ENCODE measurements at regions not wholly inside any gene's neighbourhood (a gene's known extent, or its start where the extent isn't known, plus 50 kb on each side); places are given as distances from the start of the nearest gene placed in this dataset.

- H3K4me1 Mint-ChIP-seq (ENCODE audit: low read depth) = no peaks in the 10 kb centered on the region
- H3K27me3 Mint-ChIP-seq = peaks cover 40% of the 10 kb centered on the region
- H3K4me3 Mint-ChIP-seq = no peak overlapping the region
- intact Hi-C loops (cut with micrococcal nuclease) = no loop called here
- H3K36me3 Mint-ChIP-seq (ENCODE audit: low read depth) = no peaks in the 10 kb centered on the region
- H3K27ac Mint-ChIP-seq = no peak overlapping the region
- peaks cover 14% of the 10 kb centered on the region for H3K9me3 Mint-ChIP-seq
Measured at GRCh38 chr10:75288140-75288711, 52.5 kb upstream of the COMTD1 start.

DNA sequence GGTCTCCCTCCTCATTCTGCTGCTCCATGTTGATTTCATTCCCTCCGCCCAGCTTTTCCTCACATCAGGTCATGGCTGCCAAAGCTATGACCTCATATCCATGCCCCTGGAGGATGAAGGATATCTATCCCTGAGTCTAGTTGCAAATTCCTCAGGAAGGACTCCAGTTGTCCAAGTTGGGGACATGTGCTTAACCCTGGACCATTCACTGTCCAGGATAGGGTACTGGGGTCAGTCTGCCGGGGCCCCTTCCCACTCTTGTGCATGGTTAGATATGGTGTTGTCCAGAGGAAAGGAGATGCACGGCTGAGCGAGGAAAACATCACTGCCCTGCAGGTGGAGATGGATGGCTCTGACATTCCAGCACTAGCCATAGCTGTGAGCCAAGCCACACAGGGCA, 51.9 kb upstream of the COMTD1 start:
- Mint-ChIP-seq H3K27ac (no peak overlapping the region), H3K36me3 (ENCODE audit: low read depth) (no peaks in the 10 kb centered on the region), H3K27me3 (peaks cover 40% of the 10 kb centered on the region), H3K4me3 (no peak overlapping the region), H3K9me3 (peaks cover 14% of the 10 kb centered on the region), H3K4me1 (ENCODE audit: low read depth) (no peaks in the 10 kb centered on the region)
- intact Hi-C loops (cut with micrococcal nuclease) = no loop called here

GRCh38 chr10:75286901-75287300, 51.1 kb upstream of the COMTD1 start:
- H3K4me1 Mint-ChIP-seq (ENCODE audit: low read depth) = no peaks in the 10 kb centered on the region
- H3K36me3 Mint-ChIP-seq (ENCODE audit: low read depth) = no peaks in the 10 kb centered on the region
- H3K4me3 Mint-ChIP-seq = no peak overlapping the region
- peaks cover 14% of the 10 kb centered on the region for H3K9me3 Mint-ChIP-seq
- peaks cover 46% of the 10 kb centered on the region for H3K27me3 Mint-ChIP-seq
- no peak overlapping the region for H3K27ac Mint-ChIP-seq
- intact Hi-C loops (cut with micrococcal nuclease) = no loop called here

Data from dendritic cell treated with granulocyte-macrophage colony-stimulating factor and Interleukin-4, amounts not matched to agents 40 ng/mL and 50 ng/mL, for 4 days (primary cell).